Spleen (tissue), 11 donors: ENCODE measurements at regions not wholly inside any gene's neighbourhood (a gene's known extent, or its start where the extent isn't known, plus 50 kb on each side); places are given as distances from the start of the nearest gene placed in this dataset.

Experiments used
- DNase-seq: peaks from one replicate; pipeline ENCODE4 v3.0.0-alpha.2; 2020
- H3K27ac ChIP-seq, 8 donors: fragments of 200-600 bp; sonication (generic) in 7 of 8; 1 replicate in 4 of 8; 2 replicates in 4 of 8; pipeline versions ENCODE4 v1.5.0 to v1.8.0; 2016 to 2021; ENCODE audit warnings: inconsistent platforms in 4 of 8, mild to moderate bottlenecking in 4 of 8, moderate library complexity in 1 of 8
- H3K27me3 ChIP-seq, 7 donors: fragments of 200-600 bp; sonication (generic) in 6 of 7; replicated peaks in 1 of 7; 1 replicate in 4 of 7; 2 replicates in 3 of 7; pipeline versions ENCODE4 v1.5.0 to v1.8.0; 2016 to 2021; ENCODE audit warnings: inconsistent platforms in 3 of 7, mild to moderate bottlenecking in 1 of 7
- H3K36me3 ChIP-seq, 6 donors: fragments of 200-600 bp; sonication (generic) in 5 of 6; 1 replicate in 4 of 6; 2 replicates in 2 of 6; pipeline versions ENCODE4 v1.5.0 to v1.8.0; 2016 to 2021; ENCODE audit warnings: inconsistent platforms in 2 of 6
- H3K4me1 ChIP-seq, 6 donors: fragments of 200-600 bp; sonication (generic) in 5 of 6; 1 replicate in 3 of 6; 2 replicates in 3 of 6; pipeline versions ENCODE4 v1.5.0 to v1.8.0; 2016 to 2021; ENCODE audit warnings: inconsistent platforms in 3 of 6
- H3K4me3 ChIP-seq, 8 donors: fragments of 200-600 bp; sonication (generic) in 7 of 8; 1 replicate in 4 of 8; 2 replicates in 4 of 8; pipeline versions ENCODE4 v1.5.0 to v1.8.0; 2016 to 2021; ENCODE audit warnings: inconsistent platforms in 4 of 8, mild to moderate bottlenecking in 4 of 8, moderate library complexity in 2 of 8
- H3K9me3 ChIP-seq, 8 donors: fragments of 200-600 bp; sonication (generic) in 7 of 8; 1 replicate in 4 of 8; 2 replicates in 4 of 8; pipeline versions ENCODE4 v1.5.0 to v1.8.0; 2016 to 2021; ENCODE audit warnings: inconsistent platforms in 4 of 8
- POLR2A ChIP-seq, 3 donors: fragments of 450-650 bp; IDR thresholded peaks; one replicate each; pipeline ENCODE4 v1.5.1; 2017; ENCODE audit warnings: antibody characterized with exemption in 3 of 3, mild to moderate bottlenecking in 1 of 3
- POLR2AphosphoS5 ChIP-seq, 3 donors: sonication (generic); formaldehyde crosslinking; IDR thresholded peaks; one replicate each; pipeline ENCODE4 v1.5.1; 2017; ENCODE audit warnings: antibody characterized with exemption in 3 of 3
- whole genome bisulfite sequencing, 5 donors: extraction: QIAGEN DNeasy Blood & Tissue Kit in 3 of 5; methylation state at CpG; one replicate each; pipeline versions ENCODE4 v1.1.5 to v1.1.7; 2013 to 2018; 5-methylcytosine and 5-hydroxymethylcytosine counted together
- intact Hi-C: fragments of 100-400 bp; cut with DNase I; formaldehyde crosslinking; loops from one replicate; pipeline ENCODE4 v1.15.0; 2023; ENCODE audit warnings: low total_unique reads
- TF ChIP-seq, protein P1 (sequence below), 11 experiments: fragments of 200-600 bp in 7 of 11; fragments of 450-650 bp in 4 of 11; sonication (generic) in 4 of 11; IDR thresholded peaks in 8 of 11; conservative IDR thresholded peaks in 3 of 11; 1 replicate in 7 of 11; 2 replicates in 4 of 11; pipeline versions ENCODE4 v1.4.0 to v1.8.0; 2016 to 2021; ENCODE audit warnings: antibody characterized with exemption in 11 of 11, inconsistent platforms in 4 of 11, mild to moderate bottlenecking in 1 of 11
- donor health status: healthy with polysubstance abuse.
- donor health status: DM: no; HTN: no; CAD: no; lungs with moderate emphysema.
- donor health status: DM: no; HTN: no; CAD: no.
- donor health status: Bipolar disorder and iron deficiency.
- donor health status: healthy.
- donor health status: DM: no; HTN: no; CAD: no.
- donor health status: DM: yes; HTN: yes; CAD: no.

DNA sequence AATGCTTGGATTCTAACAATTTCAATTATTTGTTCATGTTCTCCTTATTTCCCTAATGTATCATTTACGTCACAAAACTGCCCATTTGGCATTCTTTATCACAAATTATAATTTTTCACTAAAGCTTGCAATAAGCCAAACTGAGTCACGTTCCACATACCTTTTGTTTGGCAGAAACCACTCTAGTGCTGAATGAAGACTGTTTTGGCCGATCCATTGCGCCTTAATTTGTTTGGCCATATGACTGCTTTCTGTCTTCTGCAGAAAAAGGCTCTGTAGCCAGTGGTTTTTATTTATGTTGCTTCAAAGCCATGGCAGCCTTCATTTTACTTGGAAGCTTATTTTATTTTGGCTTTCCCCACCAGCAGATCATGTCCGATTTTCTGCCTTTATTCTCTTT, 184.4 kb upstream of the HAND2 start:
- TF ChIP-seq POLR2A (IDR thresholded peaks at IDR 0.05): no peak
- WGBS, 5 donors: 65 to 78% (median 71%) methylated on average over 5 of the region's 5 CpGs
- H3K27me3 ChIP-seq: no peaks in the 10 kb centered on the region
- H3K27ac ChIP-seq: no peak overlapping the region
- H3K4me3 ChIP-seq: no peak overlapping the region
- H3K9me3 ChIP-seq: peaks cover 0 to 25% (median 16%) of the 10 kb centered on the region in 8 donors
- DNase-seq: no peak
- H3K36me3 ChIP-seq: no peaks in the 10 kb centered on the region
- no peaks in the 10 kb centered on the region for H3K4me1 ChIP-seq
- intact Hi-C loops: no loop called here

DNA sequence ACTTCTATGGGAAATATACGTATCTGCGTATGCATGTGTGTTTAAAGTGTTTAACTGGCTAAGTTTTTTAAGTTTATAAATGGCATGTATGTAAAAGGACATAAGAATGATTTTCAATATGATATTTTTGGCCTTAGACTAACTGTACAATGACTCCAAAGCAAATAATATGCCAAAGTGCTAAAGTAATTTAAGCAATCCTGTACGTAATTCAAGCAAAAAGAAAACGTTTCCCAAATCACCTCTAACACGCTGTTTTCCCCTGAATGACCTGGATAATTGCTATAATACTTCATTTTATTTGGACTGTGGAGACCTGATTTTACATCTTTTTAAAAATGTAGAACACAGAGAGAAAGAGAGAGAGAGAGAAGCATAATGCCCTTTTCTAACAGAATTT, 183.0 kb upstream of the HAND2 start:
- TF ChIP-seq, protein P1, sequence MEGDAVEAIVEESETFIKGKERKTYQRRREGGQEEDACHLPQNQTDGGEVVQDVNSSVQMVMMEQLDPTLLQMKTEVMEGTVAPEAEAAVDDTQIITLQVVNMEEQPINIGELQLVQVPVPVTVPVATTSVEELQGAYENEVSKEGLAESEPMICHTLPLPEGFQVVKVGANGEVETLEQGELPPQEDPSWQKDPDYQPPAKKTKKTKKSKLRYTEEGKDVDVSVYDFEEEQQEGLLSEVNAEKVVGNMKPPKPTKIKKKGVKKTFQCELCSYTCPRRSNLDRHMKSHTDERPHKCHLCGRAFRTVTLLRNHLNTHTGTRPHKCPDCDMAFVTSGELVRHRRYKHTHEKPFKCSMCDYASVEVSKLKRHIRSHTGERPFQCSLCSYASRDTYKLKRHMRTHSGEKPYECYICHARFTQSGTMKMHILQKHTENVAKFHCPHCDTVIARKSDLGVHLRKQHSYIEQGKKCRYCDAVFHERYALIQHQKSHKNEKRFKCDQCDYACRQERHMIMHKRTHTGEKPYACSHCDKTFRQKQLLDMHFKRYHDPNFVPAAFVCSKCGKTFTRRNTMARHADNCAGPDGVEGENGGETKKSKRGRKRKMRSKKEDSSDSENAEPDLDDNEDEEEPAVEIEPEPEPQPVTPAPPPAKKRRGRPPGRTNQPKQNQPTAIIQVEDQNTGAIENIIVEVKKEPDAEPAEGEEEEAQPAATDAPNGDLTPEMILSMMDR (IDR thresholded peaks at IDR 0.05 in 8 of 11, conservative IDR thresholded peaks at IDR 0.05 in 3 of 11): no peak
- no peak for TF ChIP-seq POLR2AphosphoS5 (IDR thresholded peaks at IDR 0.05)
- TF ChIP-seq POLR2A (IDR thresholded peaks at IDR 0.05): no peak
- Histone ChIP-seq H3K4me3 (no peak overlapping the region), H3K9me3 (peaks cover 0 to 12% (median 7%) of the 10 kb centered on the region in 8 donors), H3K4me1 (no peaks in the 10 kb centered on the region), H3K36me3 (no peaks in the 10 kb centered on the region), H3K27me3 (no peaks in the 10 kb centered on the region), H3K27ac (no peak overlapping the region)
- intact Hi-C loops: no loop called here
- DNase-seq: no peak
- WGBS, 5 donors: 83 to 90% (median 84%) methylated on average over 5 of the region's 5 CpGs

DNA sequence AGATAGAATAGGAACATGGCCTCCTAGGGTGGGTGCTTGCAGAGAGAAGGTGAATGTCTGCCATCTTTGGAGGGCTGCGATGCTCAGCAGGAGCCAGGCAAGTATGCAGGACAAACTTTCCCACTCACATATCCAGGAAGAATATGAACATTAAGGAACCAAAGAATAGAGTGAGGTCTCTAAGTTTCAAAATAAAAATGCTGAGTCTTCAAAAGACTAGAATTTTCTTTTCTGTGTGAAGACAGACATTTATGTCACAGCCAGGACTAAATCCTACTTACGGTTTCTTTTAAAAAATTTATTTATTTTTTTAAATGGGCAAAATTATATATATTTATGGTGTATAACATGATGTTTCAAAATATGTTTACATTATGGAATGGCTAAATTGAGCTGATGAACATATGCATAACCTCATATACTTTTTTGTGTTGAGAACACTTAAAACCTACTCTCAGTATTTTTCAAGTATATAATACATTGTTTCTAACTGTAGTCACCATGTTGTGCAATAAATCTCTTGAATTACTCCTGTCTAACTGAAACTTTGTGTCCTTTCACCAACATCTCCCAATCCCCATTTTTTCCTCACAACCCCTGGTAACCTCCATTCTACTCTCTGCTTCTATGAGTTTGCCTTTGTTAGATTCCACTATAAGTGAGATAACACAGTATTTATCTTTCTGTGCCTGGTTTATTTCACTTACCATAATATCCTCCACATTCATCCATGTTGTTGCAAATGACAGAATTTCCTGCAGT, 177.8 kb upstream of the HAND2 start:
- H3K36me3 ChIP-seq: no peaks in the 10 kb centered on the region
- no peak overlapping the region for H3K4me3 ChIP-seq
- H3K27me3 ChIP-seq: no peaks in the 10 kb centered on the region
- no peak for DNase-seq
- TF ChIP-seq, protein P1 (IDR thresholded peaks at IDR 0.05 in 8 of 11, conservative IDR thresholded peaks at IDR 0.05 in 3 of 11): no peak
- TF ChIP-seq POLR2A (IDR thresholded peaks at IDR 0.05) (no peak), POLR2AphosphoS5 (IDR thresholded peaks at IDR 0.05) (no peak)
- intact Hi-C loops: no loop called here
- no peak overlapping the region for H3K27ac ChIP-seq
- no peaks in the 10 kb centered on the region for H3K9me3 ChIP-seq
- 92 to 96% (median 94%) methylated on average over 2 of the region's 2 CpGs for WGBS, 5 donors
- no peaks in the 10 kb centered on the region for H3K4me1 ChIP-seq

DNA sequence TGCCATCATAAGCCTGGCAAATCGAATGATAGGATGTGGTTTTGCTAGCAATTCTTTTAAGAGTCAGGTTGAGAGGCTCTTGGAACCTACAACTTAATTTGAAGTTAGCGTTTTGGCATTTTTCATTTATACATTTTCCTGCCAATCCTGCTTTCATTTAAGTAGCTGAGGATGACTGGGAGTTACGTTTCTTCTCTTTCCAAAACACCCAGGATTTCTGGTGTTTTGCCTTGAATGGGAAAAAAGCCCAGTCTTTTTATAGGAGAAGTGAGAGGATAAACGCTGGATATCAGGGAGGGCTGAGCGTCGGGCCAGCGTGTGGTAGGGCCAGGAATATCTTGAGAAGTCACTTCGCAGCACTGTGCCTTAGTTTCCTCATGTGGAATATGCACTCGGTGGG, 174.2 kb upstream of the HAND2 start:
- Histone ChIP-seq H3K27ac (no peak overlapping the region), H3K9me3 (no peaks in the 10 kb centered on the region), H3K27me3 (no peaks in the 10 kb centered on the region), H3K4me3 (no peak overlapping the region), H3K36me3 (no peaks in the 10 kb centered on the region), H3K4me1 (no peaks in the 10 kb centered on the region)
- 77 to 82% (median 80%) methylated on average over 9 of the region's 9 CpGs for WGBS, 5 donors
- intact Hi-C loops: no loop called here
- TF ChIP-seq POLR2AphosphoS5 (IDR thresholded peaks at IDR 0.05) (no peak), POLR2A (IDR thresholded peaks at IDR 0.05) (no peak)
- TF ChIP-seq, protein P1 (IDR thresholded peaks at IDR 0.05 in 8 of 11, conservative IDR thresholded peaks at IDR 0.05 in 3 of 11): no peak
- no peak for DNase-seq
